ENCODE measurements at regions not wholly inside any gene's neighbourhood (a gene's known extent, or its start where the extent isn't known, plus 50 kb on each side); places are given as distances from the start of the nearest gene placed in this dataset.

GRCh38 chr3:102332934-102333333, 101.9 kb upstream of the ZPLD1 start:
- H3K4me1 ChIP-seq (ENCODE audit: insufficient read depth, low read length): no peaks in the 10 kb centered on the region
- DNase-seq: no peak
- no peaks in the 10 kb centered on the region for H3K27me3 ChIP-seq (ENCODE audit: insufficient read depth, low read length, poor library complexity, severe bottlenecking)
- H3K36me3 ChIP-seq (ENCODE audit: insufficient read depth, low read length): no peaks in the 10 kb centered on the region
- H3K27ac Mint-ChIP-seq: no peak overlapping the region
- no peak overlapping the region for H3K4me3 Mint-ChIP-seq
- no peaks in the 10 kb centered on the region for H3K9me3 ChIP-seq (ENCODE audit: low read length)
- no peaks in the 10 kb centered on the region for H3K36me3 Mint-ChIP-seq
- peaks cover 0 to 4% of the 10 kb centered on the region in 2 donors for H3K27me3 Mint-ChIP-seq
- H3K27ac ChIP-seq (ENCODE audit: low read depth, low read length): no peak overlapping the region
- POLR2A ChIA-PET: no interaction called here
- H3K4me3 ChIP-seq (ENCODE audit: low read length): no peak overlapping the region
- H3K4me1 Mint-ChIP-seq: no peaks in the 10 kb centered on the region
- CTCF ChIA-PET: no interaction called here
- no peaks in the 10 kb centered on the region for H3K9me3 Mint-ChIP-seq

DNA sequence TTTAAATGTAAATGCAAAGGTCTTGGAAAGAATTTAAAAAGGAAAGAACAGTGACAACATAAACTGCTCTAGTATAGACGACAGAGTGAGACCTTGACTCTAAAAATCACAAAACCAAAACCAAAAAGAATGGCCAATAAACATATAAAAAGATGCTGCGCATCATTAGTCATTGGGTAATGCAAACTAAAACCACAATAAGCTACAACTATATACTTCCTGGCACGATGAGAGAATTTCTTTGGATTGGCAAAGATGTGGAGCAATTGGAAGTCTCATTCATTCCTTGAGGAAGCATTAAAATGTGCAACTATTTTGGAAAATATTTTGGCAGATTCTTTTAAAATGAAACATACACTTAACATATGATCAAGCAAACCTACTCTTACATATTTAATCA, 98.7 kb upstream of the ZPLD1 start:
- no peak overlapping the region for H3K27ac Mint-ChIP-seq
- Histone ChIP-seq H3K36me3 (ENCODE audit: insufficient read depth, low read length) (no peaks in the 10 kb centered on the region), H3K4me3 (ENCODE audit: low read length) (no peak overlapping the region), H3K4me1 (ENCODE audit: insufficient read depth, low read length) (no peaks in the 10 kb centered on the region), H3K9me3 (ENCODE audit: low read length) (no peaks in the 10 kb centered on the region), H3K27me3 (ENCODE audit: insufficient read depth, low read length, poor library complexity, severe bottlenecking) (no peaks in the 10 kb centered on the region), H3K27ac (ENCODE audit: low read depth, low read length) (no peak overlapping the region)
- peaks cover 0 to 4% of the 10 kb centered on the region in 2 donors for H3K27me3 Mint-ChIP-seq
- H3K4me1 Mint-ChIP-seq: no peaks in the 10 kb centered on the region
- DNase-seq: no peak
- ChIA-PET CTCF (no interaction called here), POLR2A (no interaction called here)
- no peaks in the 10 kb centered on the region for H3K36me3 Mint-ChIP-seq
- H3K4me3 Mint-ChIP-seq: no peak overlapping the region
- no peaks in the 10 kb centered on the region for H3K9me3 Mint-ChIP-seq

GRCh38 chr3:102339671-102340070, 95.1 kb upstream of the ZPLD1 start:
- Mint-ChIP-seq H3K27ac (no peak overlapping the region), H3K4me3 (no peak overlapping the region)
- CTCF ChIA-PET: no interaction called here

GRCh38 chr3:102346897-102347296, 87.9 kb upstream of the ZPLD1 start:
- H3K27me3 ChIP-seq (ENCODE audit: insufficient read depth, low read length, poor library complexity, severe bottlenecking): no peaks in the 10 kb centered on the region
- no peak overlapping the region for H3K27ac ChIP-seq (ENCODE audit: low read depth, low read length)
- no peak overlapping the region for H3K4me3 ChIP-seq (ENCODE audit: low read length)
- Mint-ChIP-seq H3K9me3 (no peaks in the 10 kb centered on the region), H3K4me1 (no peaks in the 10 kb centered on the region), H3K27ac (no peak overlapping the region), H3K27me3 (peaks cover 0 to 13% of the 10 kb centered on the region in 2 donors), H3K4me3 (no peak overlapping the region), H3K36me3 (no peaks in the 10 kb centered on the region)
- POLR2A ChIA-PET: no interaction called here
- no peaks in the 10 kb centered on the region for H3K36me3 ChIP-seq (ENCODE audit: insufficient read depth, low read length)
- DNase-seq: no peak
- CTCF ChIA-PET: no interaction called here
- no peaks in the 10 kb centered on the region for H3K4me1 ChIP-seq (ENCODE audit: insufficient read depth, low read length)
- H3K9me3 ChIP-seq (ENCODE audit: low read length): no peaks in the 10 kb centered on the region

More at GRCh38 chr3:102339671-102340070, 95.1 kb upstream of the ZPLD1 start:
- POLR2A ChIA-PET: no interaction called here
- Histone ChIP-seq H3K9me3 (ENCODE audit: low read length) (no peaks in the 10 kb centered on the region), H3K27me3 (ENCODE audit: insufficient read depth, low read length, poor library complexity, severe bottlenecking) (no peaks in the 10 kb centered on the region), H3K4me1 (ENCODE audit: insufficient read depth, low read length) (no peaks in the 10 kb centered on the region), H3K27ac (ENCODE audit: low read depth, low read length) (no peak overlapping the region), H3K4me3 (ENCODE audit: low read length) (no peak overlapping the region), H3K36me3 (ENCODE audit: insufficient read depth, low read length) (no peaks in the 10 kb centered on the region)
- Mint-ChIP-seq H3K36me3 (no peaks in the 10 kb centered on the region), H3K9me3 (no peaks in the 10 kb centered on the region), H3K27me3 (peaks cover 0 to 8% of the 10 kb centered on the region in 2 donors), H3K4me1 (no peaks in the 10 kb centered on the region)
- DNase-seq: no peak

DNA sequence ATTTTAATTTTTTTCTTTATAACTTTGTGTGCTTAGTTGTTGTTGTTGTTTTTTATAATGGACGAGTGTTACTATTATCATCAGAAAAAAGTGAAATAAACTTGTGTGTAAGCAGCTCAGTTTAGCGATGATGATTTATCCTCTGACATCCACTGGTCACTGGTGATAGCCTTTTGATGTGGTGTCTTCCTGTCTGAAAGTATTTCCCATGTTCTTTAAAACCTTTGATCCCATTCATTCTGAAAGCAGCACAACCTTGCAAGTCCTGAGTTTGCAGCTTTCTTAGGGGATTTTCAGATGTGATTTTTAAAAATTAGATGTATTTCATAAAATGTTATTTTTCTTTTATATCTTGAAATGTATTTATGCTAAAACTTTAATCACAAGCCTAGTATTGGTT, 85.9 kb upstream of the ZPLD1 start:
- Histone ChIP-seq H3K36me3 (ENCODE audit: insufficient read depth, low read length) (no peaks in the 10 kb centered on the region), H3K4me3 (ENCODE audit: low read length) (no peak overlapping the region), H3K4me1 (ENCODE audit: insufficient read depth, low read length) (no peaks in the 10 kb centered on the region), H3K27ac (ENCODE audit: low read depth, low read length) (no peak overlapping the region), H3K9me3 (ENCODE audit: low read length) (no peaks in the 10 kb centered on the region), H3K27me3 (ENCODE audit: insufficient read depth, low read length, poor library complexity, severe bottlenecking) (no peaks in the 10 kb centered on the region)
- Mint-ChIP-seq H3K4me1 (no peaks in the 10 kb centered on the region), H3K4me3 (no peak overlapping the region), H3K27ac (no peak overlapping the region), H3K9me3 (no peaks in the 10 kb centered on the region), H3K27me3 (peaks cover 0 to 5% of the 10 kb centered on the region in 2 donors), H3K36me3 (no peaks in the 10 kb centered on the region)
- no peak for DNase-seq
- ChIA-PET CTCF (no interaction called here), POLR2A (interaction anchor here (0.6 kb wide), 1 partner anchor 69 kb away, joined by 3 read pairs; no protein-coding TSS in a partner anchor)

GRCh38 chr3:102353148-102353547, 81.7 kb upstream of the ZPLD1 start:
- no peaks in the 10 kb centered on the region for H3K36me3 Mint-ChIP-seq
- POLR2A ChIA-PET: no interaction called here

DNA sequence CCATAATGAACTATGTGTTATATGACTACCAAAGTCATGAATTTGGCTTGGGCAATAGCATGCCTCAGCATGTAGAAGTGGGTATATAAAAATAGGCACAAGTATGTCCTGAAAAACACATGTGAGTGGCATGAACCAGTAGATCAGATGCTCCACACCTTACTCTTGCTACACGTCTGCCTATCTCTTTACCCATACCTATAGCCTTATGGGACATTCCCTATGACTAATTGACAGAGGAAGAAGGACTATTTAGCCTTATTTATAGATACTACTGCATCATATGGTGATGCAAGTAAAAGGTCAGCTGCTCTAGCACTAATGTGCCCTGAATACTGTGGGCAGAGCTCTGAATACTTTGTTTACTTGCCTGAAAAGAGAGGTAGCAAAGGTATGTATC, 81.0 kb upstream of the ZPLD1 start:
- peaks cover 0 to 5% of the 10 kb centered on the region in 2 donors for H3K27me3 Mint-ChIP-seq
- Histone ChIP-seq H3K27me3 (ENCODE audit: insufficient read depth, low read length, poor library complexity, severe bottlenecking) (no peaks in the 10 kb centered on the region), H3K36me3 (ENCODE audit: insufficient read depth, low read length) (no peaks in the 10 kb centered on the region), H3K9me3 (ENCODE audit: low read length) (no peaks in the 10 kb centered on the region), H3K4me3 (ENCODE audit: low read length) (no peak overlapping the region), H3K27ac (ENCODE audit: low read depth, low read length) (no peak overlapping the region), H3K4me1 (ENCODE audit: insufficient read depth, low read length) (no peaks in the 10 kb centered on the region)
- H3K4me3 Mint-ChIP-seq: no peak overlapping the region
- no peak for DNase-seq
- H3K4me1 Mint-ChIP-seq: no peaks in the 10 kb centered on the region
- no peaks in the 10 kb centered on the region for H3K9me3 Mint-ChIP-seq
- H3K27ac Mint-ChIP-seq: no peak overlapping the region
- ChIA-PET CTCF (interaction anchor here (1.5 kb wide), 1 partner anchor 15 kb away, joined by 3 read pairs; no protein-coding TSS in a partner anchor), POLR2A (no interaction called here)
- H3K36me3 Mint-ChIP-seq: no peaks in the 10 kb centered on the region

More at GRCh38 chr3:102353148-102353547, 81.7 kb upstream of the ZPLD1 start:
- Histone ChIP-seq H3K9me3 (ENCODE audit: low read length) (no peaks in the 10 kb centered on the region), H3K27ac (ENCODE audit: low read depth, low read length) (no peak overlapping the region), H3K27me3 (ENCODE audit: insufficient read depth, low read length, poor library complexity, severe bottlenecking) (no peaks in the 10 kb centered on the region), H3K4me3 (ENCODE audit: low read length) (no peak overlapping the region), H3K36me3 (ENCODE audit: insufficient read depth, low read length) (no peaks in the 10 kb centered on the region), H3K4me1 (ENCODE audit: insufficient read depth, low read length) (no peaks in the 10 kb centered on the region)
- Mint-ChIP-seq H3K4me1 (no peaks in the 10 kb centered on the region), H3K27me3 (peaks cover 0 to 5% of the 10 kb centered on the region in 2 donors), H3K9me3 (no peaks in the 10 kb centered on the region), H3K27ac (no peak overlapping the region), H3K4me3 (no peak overlapping the region)
- CTCF ChIA-PET: interaction anchor here (1.5 kb wide), 1 partner anchor 14 kb away, joined by 3 read pairs; no protein-coding TSS in a partner anchor
- DNase-seq: no peak

- ChIA-PET CTCF (no interaction called here), POLR2A (no interaction called here)
- Histone ChIP-seq H3K9me3 (ENCODE audit: low read length) (no peaks in the 10 kb centered on the region), H3K27me3 (ENCODE audit: insufficient read depth, low read length, poor library complexity, severe bottlenecking) (no peaks in the 10 kb centered on the region), H3K4me3 (ENCODE audit: low read length) (no peak overlapping the region), H3K36me3 (ENCODE audit: insufficient read depth, low read length) (no peaks in the 10 kb centered on the region), H3K4me1 (ENCODE audit: insufficient read depth, low read length) (no peaks in the 10 kb centered on the region), H3K27ac (ENCODE audit: low read depth, low read length) (no peak overlapping the region)
- DNase-seq: no peak
- H3K4me3 Mint-ChIP-seq: no peak overlapping the region
- H3K9me3 Mint-ChIP-seq: no peaks in the 10 kb centered on the region
- peaks cover 0 to 5% of the 10 kb centered on the region in 2 donors for H3K27me3 Mint-ChIP-seq
- H3K36me3 Mint-ChIP-seq: no peaks in the 10 kb centered on the region
- H3K4me1 Mint-ChIP-seq: no peaks in the 10 kb centered on the region
- no peak overlapping the region for H3K27ac Mint-ChIP-seq
These were observed 79.8 kb upstream of the ZPLD1 start for GRCh38 chr3:102354818-102355515.

Measured in CD8-positive, alpha-beta memory T cell (primary cell).